Upper lobe of left lung (tissue), 4 donors: ENCODE measurements at regions not wholly inside any gene's neighbourhood (a gene's known extent, or its start where the extent isn't known, plus 50 kb on each side); places are given as distances from the start of the nearest gene placed in this dataset.

Source experiments
- POLR2A ChIP-seq, 4 donors: fragments of 450-650 bp; IDR thresholded peaks; one replicate each; pipeline ENCODE4 v1.5.1; 2016 to 2017; ENCODE audit warnings: antibody characterized with exemption in 4 of 4, mild to moderate bottlenecking in 2 of 4
- POLR2AphosphoS5 ChIP-seq, 2 donors: sonication (generic); formaldehyde crosslinking; IDR thresholded peaks; one replicate each; pipeline ENCODE4 v1.5.1; 2017; ENCODE audit warnings: antibody characterized with exemption in 2 of 2
- TF ChIP-seq, protein P1 (sequence below), 6 experiments: fragments of 450-650 bp in 4 of 6; fragments of 200-600 bp in 2 of 6; sonication (generic) in 2 of 6; IDR thresholded peaks; one replicate each; pipeline ENCODE4 v1.5.1; 2016 to 2019; ENCODE audit warnings: antibody characterized with exemption in 6 of 6

DNA sequence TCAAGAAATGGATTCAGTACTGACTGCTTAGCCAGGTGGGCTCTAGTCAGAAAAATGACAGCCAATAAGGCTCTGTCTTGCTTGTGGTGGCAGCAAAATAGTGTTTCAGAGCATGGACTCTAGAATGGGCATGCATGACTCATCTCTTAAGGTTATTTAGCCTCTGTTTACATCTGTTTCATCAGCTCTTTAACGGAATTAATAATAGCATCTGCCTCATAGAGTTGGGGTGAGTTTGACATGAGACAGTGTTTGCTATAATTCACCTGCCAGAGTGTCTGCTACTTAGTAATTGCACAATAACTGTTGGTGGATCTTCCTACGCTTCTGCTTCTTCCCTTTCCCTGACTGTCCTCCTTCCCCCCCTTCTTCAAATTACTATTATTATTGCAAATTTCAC, 350.4 kb upstream of the SEMA6D start:
- TF ChIP-seq POLR2A (IDR thresholded peaks at IDR 0.05) (no peak), POLR2AphosphoS5 (IDR thresholded peaks at IDR 0.05) (no peak)
- TF ChIP-seq, protein P1, sequence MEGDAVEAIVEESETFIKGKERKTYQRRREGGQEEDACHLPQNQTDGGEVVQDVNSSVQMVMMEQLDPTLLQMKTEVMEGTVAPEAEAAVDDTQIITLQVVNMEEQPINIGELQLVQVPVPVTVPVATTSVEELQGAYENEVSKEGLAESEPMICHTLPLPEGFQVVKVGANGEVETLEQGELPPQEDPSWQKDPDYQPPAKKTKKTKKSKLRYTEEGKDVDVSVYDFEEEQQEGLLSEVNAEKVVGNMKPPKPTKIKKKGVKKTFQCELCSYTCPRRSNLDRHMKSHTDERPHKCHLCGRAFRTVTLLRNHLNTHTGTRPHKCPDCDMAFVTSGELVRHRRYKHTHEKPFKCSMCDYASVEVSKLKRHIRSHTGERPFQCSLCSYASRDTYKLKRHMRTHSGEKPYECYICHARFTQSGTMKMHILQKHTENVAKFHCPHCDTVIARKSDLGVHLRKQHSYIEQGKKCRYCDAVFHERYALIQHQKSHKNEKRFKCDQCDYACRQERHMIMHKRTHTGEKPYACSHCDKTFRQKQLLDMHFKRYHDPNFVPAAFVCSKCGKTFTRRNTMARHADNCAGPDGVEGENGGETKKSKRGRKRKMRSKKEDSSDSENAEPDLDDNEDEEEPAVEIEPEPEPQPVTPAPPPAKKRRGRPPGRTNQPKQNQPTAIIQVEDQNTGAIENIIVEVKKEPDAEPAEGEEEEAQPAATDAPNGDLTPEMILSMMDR (IDR thresholded peaks at IDR 0.05): no peak
